ENCODE measurements at regions not wholly inside any gene's neighbourhood (a gene's known extent, or its start where the extent isn't known, plus 50 kb on each side); places are given as distances from the start of the nearest gene placed in this dataset.

DNA sequence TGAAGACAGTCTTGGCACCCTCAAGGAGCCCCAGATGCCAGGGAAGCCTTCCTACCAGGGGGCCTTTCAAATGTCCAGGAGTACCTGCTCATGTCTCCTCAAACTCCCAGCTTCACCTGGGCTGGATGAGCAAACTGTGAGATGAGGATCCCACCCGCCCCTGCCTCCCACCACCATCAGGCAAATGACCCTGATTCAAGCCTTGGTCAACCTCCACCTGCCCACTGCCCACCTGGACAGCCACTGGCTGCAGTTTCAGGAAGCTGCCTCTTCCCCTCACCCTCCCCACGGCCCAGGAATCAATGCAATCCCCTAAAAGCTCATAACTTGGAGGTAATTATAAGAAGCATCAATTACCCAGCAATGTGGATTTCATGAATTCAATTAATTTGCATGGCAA lies 122.7 kb downstream of the BUD13 start:
- H3K4me2 ChIP-seq (replicated peaks; ENCODE audit: extremely low read depth, low read length, poor library complexity, severe bottlenecking): no peak overlapping the region
- no peaks in the 10 kb centered on the region for H3K79me2 ChIP-seq (ENCODE audit: insufficient read depth, low read length)
- no peak overlapping the region for H3K27ac ChIP-seq (ENCODE audit: low read depth in 1 of 2, low read length in 2 of 2)
- H2AFZ ChIP-seq (ENCODE audit: insufficient read depth, low read depth, low read length, poor library complexity, severe bottlenecking): no peak overlapping the region
- no peak overlapping the region for H3K27ac Mint-ChIP-seq
- no peaks in the 10 kb centered on the region for H3K36me3 Mint-ChIP-seq
- H3K27me3 Mint-ChIP-seq (ENCODE audit: low read depth in 3 of 3): peaks cover 7 to 8% (median 7%) of the 10 kb centered on the region in 3 donors
- no peaks in the 10 kb centered on the region for H4K20me1 ChIP-seq (ENCODE audit: insufficient read depth, low read length)
- H3K9me3 Mint-ChIP-seq: peaks cover 0 to 10% (median 4%) of the 10 kb centered on the region in 7 donors
- intact Hi-C loops (cut with micrococcal nuclease): no loop called here
- no peak overlapping the region for H3K4me3 ChIP-seq (replicated peaks in 1 of 3; ENCODE audit: low read depth in 2 of 3, low read length in 3 of 3)
- peaks cover 0 to 2% of the 10 kb centered on the region in 2 donors for H3K9me3 ChIP-seq (replicated peaks in 1 of 2; ENCODE audit: control insufficient read depth in 1 of 2, insufficient read depth in 1 of 2, low read length in 2 of 2)
- TF ChIP-seq, protein P1, sequence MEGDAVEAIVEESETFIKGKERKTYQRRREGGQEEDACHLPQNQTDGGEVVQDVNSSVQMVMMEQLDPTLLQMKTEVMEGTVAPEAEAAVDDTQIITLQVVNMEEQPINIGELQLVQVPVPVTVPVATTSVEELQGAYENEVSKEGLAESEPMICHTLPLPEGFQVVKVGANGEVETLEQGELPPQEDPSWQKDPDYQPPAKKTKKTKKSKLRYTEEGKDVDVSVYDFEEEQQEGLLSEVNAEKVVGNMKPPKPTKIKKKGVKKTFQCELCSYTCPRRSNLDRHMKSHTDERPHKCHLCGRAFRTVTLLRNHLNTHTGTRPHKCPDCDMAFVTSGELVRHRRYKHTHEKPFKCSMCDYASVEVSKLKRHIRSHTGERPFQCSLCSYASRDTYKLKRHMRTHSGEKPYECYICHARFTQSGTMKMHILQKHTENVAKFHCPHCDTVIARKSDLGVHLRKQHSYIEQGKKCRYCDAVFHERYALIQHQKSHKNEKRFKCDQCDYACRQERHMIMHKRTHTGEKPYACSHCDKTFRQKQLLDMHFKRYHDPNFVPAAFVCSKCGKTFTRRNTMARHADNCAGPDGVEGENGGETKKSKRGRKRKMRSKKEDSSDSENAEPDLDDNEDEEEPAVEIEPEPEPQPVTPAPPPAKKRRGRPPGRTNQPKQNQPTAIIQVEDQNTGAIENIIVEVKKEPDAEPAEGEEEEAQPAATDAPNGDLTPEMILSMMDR (IDR thresholded peaks at IDR 0.05): no peak
- H3K36me3 ChIP-seq (replicated peaks in 1 of 2; ENCODE audit: control insufficient read depth in 1 of 2, insufficient read depth in 2 of 2, low read length in 2 of 2): no peaks in the 10 kb centered on the region
- H3K9ac ChIP-seq (ENCODE audit: insufficient read depth, low read length, poor library complexity, severe bottlenecking): no peak overlapping the region
- H3K4me1 ChIP-seq (ENCODE audit: control insufficient read depth in 1 of 2, insufficient read depth in 2 of 2, low read length in 2 of 2): no peaks in the 10 kb centered on the region
- WGBS (ENCODE audit: insufficient coverage): 90% methylated on average over 1 of the region's 2 CpGs
- no peak for DNase-seq
- H3K27me3 ChIP-seq (ENCODE audit: control insufficient read depth in 2 of 2, insufficient read depth in 2 of 2, low read length in 2 of 2): no peaks in the 10 kb centered on the region
- H3K4me1 Mint-ChIP-seq: no peaks in the 10 kb centered on the region
- no peak overlapping the region for H3K4me3 Mint-ChIP-seq

DNA sequence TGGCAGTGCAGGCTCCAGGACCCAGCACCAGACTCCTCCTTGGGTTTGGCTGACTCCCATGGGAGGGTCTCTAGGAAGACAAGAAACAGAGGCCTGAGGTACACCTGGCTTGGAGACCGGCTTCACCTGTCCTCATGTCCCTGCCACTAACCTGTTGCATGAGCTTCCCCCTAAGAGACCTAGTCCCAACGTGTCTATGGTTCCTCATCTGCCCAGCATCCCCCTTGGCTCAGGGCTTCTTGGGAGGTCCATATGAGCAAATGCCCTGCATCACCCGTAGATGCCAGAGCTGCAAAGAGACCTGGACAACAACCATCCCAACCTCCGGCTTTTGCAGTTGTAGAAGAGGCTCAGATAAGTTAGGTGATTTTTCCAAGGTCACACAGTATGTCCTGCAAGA lies 123.5 kb downstream of the BUD13 start:
- H3K36me3 Mint-ChIP-seq: no peaks in the 10 kb centered on the region
- Histone ChIP-seq H3K4me2 (replicated peaks; ENCODE audit: extremely low read depth, low read length, poor library complexity, severe bottlenecking) (no peak overlapping the region), H4K20me1 (ENCODE audit: insufficient read depth, low read length) (no peaks in the 10 kb centered on the region), H3K9me3 (replicated peaks in 1 of 2; ENCODE audit: control insufficient read depth in 1 of 2, insufficient read depth in 1 of 2, low read length in 2 of 2) (no peaks in the 10 kb centered on the region), H3K4me1 (ENCODE audit: control insufficient read depth in 1 of 2, insufficient read depth in 2 of 2, low read length in 2 of 2) (no peaks in the 10 kb centered on the region), H3K36me3 (replicated peaks in 1 of 2; ENCODE audit: control insufficient read depth in 1 of 2, insufficient read depth in 2 of 2, low read length in 2 of 2) (no peaks in the 10 kb centered on the region), H3K79me2 (ENCODE audit: insufficient read depth, low read length) (no peaks in the 10 kb centered on the region), H3K27ac (ENCODE audit: low read depth in 1 of 2, low read length in 2 of 2) (no peak overlapping the region), H3K4me3 (replicated peaks in 1 of 3; ENCODE audit: low read depth in 2 of 3, low read length in 3 of 3) (no peak overlapping the region), H3K9ac (ENCODE audit: insufficient read depth, low read length, poor library complexity, severe bottlenecking) (no peak overlapping the region), H3K27me3 (ENCODE audit: control insufficient read depth in 2 of 2, insufficient read depth in 2 of 2, low read length in 2 of 2) (no peaks in the 10 kb centered on the region), H2AFZ (ENCODE audit: insufficient read depth, low read depth, low read length, poor library complexity, severe bottlenecking) (no peak overlapping the region)
- DNase-seq: no peak
- H3K27ac Mint-ChIP-seq: no peak overlapping the region
- H3K4me3 Mint-ChIP-seq: no peak overlapping the region
- H3K4me1 Mint-ChIP-seq: no peaks in the 10 kb centered on the region
- no CpG with 5 or more reads among the region's 4 CpGs for WGBS (ENCODE audit: insufficient coverage)
- H3K27me3 Mint-ChIP-seq (ENCODE audit: low read depth in 3 of 3): peaks cover 7 to 8% (median 7%) of the 10 kb centered on the region in 3 donors
- TF ChIP-seq, protein P1 (IDR thresholded peaks at IDR 0.05): no peak
- intact Hi-C loops (cut with micrococcal nuclease): no loop called here
- peaks cover 0 to 4% (median 1%) of the 10 kb centered on the region in 7 donors for H3K9me3 Mint-ChIP-seq

All from CD14-positive monocyte (primary cell).